Omental fat pad (tissue), 3 donors: ENCODE measurements at regions not wholly inside any gene's neighbourhood (a gene's known extent, or its start where the extent isn't known, plus 50 kb on each side); places are given as distances from the start of the nearest gene placed in this dataset.

Experiments
- ATAC-seq: fragments of 150-250 bp; one replicate; pipeline ENCODE4 v1.9.1; 2016; ENCODE audit warnings: mild to moderate bottlenecking, moderate library complexity; ENCODE audit not compliant: low FRiP score
- DNase-seq: peaks from one replicate; pipeline ENCODE4 v3.0.0-alpha.2; 2019; ENCODE audit warnings: low spot score
- TF ChIP-seq, protein P1 (sequence below), 3 donors: fragments of 450-650 bp; IDR thresholded peaks; one replicate each; pipeline ENCODE4 v1.5.1; 2016 to 2017; ENCODE audit warnings: antibody characterized with exemption in 3 of 3, mild to moderate bottlenecking in 3 of 3, moderate library complexity in 2 of 3

DNA sequence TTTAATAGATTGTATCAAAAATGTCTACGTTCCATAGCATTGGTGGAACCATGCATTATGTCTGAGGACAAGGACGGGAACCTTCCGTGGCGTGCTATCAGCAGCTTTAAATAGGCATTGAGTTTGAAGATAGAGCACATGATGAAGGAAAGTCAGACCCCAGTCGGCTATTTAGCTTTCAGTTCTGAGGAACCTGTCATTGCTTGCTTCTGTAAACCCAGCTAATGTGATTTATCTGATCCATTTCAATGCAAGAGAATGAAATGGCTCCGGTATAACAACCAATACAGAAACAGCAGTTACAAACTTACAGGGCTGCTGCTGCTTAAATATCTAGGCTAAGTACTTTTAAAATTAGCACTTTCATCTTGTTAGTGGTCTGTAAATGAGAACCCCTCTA is 503.3 kb downstream of the RNF144A start:
- DNase-seq (no peak), ATAC-seq (no peak)
- TF ChIP-seq, protein P1, sequence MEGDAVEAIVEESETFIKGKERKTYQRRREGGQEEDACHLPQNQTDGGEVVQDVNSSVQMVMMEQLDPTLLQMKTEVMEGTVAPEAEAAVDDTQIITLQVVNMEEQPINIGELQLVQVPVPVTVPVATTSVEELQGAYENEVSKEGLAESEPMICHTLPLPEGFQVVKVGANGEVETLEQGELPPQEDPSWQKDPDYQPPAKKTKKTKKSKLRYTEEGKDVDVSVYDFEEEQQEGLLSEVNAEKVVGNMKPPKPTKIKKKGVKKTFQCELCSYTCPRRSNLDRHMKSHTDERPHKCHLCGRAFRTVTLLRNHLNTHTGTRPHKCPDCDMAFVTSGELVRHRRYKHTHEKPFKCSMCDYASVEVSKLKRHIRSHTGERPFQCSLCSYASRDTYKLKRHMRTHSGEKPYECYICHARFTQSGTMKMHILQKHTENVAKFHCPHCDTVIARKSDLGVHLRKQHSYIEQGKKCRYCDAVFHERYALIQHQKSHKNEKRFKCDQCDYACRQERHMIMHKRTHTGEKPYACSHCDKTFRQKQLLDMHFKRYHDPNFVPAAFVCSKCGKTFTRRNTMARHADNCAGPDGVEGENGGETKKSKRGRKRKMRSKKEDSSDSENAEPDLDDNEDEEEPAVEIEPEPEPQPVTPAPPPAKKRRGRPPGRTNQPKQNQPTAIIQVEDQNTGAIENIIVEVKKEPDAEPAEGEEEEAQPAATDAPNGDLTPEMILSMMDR (IDR thresholded peaks at IDR 0.05): no peak

DNA sequence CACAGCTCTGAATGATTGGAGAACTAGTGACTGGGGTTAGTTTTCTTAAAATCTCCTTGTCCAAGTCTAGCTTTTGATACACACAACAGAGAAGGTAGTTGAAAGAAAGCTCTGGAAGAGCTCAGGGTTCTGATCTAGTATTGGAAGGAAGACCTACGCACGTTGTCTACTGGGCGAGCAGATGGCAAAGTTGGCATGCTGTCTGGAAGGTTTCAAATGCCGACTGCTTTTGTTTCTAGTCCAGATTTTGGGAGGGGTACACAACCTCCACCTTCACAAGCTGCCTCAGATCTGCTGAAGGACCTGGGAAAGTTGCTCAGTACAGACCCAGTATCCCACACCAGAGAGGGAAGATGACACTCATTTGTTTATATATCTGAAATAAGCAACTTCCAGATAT is 507.3 kb downstream of the RNF144A start:
- DNase-seq: no peak
- no peak for ATAC-seq
- TF ChIP-seq, protein P1 (IDR thresholded peaks at IDR 0.05): no peak

DNA sequence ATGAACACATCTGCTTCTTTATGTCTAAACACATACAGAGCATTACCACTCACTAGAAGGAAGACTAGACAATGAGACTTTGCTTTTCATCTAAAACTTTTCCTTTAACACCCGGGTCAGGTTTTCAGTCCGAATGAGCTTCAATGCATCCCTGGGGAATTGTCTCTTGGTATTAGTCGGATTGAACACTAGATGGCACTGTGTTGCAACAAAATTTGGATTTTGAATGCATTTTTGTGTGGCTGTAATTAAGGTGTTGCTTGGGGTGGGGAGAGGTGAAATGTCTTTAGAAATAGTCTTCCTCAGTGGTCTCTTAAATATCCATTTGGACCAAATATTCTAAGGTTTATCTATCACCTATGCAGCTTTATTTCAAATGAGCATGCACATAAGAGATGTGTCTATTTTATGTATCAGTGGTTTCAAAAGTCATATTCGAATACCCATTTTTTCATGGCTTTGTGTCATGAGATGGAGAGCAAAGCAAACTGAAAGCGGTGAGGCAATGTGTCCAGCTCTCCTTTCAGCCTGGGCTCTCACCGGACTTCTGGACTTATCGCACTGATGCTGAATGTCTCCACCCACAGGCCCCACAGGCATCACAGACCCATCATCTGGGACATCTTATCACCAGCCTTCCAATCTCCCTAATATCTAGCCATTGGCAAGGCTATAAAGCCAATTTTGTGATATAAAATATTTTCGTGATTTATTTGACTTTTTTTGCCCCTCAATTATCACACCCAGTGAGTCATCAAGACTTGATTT is 510.3 kb downstream of the RNF144A start:
- DNase-seq (no peak), ATAC-seq (no peak)
- TF ChIP-seq, protein P1 (IDR thresholded peaks at IDR 0.05): no peak

DNA sequence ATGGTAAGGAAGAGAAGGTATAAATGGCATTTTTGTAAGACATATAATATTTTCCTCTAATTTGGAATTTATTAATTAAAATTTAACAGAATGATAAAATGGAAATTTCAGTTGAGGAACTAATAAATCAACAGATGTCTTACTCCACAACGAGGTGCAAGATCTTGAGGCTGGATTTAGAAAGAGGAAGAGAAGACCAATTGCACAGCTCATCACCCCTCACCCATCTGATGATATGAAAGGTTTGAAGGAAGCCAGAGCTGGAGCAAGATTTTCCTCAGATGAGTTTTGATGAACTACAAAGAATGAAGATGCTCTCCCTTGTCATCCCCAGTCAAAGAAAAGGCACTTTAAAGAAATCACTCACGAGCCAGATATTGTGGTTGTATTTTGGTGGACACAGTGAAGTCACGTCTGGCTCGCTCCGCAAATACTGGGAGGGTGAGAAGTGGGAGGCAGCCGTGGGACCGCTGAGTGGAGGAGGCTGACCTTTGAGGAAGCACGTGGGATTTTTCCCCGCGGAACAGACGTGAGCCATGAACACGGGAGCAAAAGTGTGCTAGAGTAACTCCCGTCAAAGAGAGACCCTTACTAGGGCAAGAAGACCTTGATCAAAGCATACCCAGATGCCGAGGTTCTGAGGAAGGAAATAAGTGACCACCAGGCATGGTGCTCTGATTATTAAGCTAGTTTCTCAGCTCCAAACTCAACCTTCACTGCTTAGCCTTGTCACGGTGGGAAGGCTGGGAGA is 511.4 kb downstream of the RNF144A start:
- DNase-seq: no peak
- no peak for ATAC-seq
- TF ChIP-seq, protein P1 (IDR thresholded peaks at IDR 0.05): no peak

DNA sequence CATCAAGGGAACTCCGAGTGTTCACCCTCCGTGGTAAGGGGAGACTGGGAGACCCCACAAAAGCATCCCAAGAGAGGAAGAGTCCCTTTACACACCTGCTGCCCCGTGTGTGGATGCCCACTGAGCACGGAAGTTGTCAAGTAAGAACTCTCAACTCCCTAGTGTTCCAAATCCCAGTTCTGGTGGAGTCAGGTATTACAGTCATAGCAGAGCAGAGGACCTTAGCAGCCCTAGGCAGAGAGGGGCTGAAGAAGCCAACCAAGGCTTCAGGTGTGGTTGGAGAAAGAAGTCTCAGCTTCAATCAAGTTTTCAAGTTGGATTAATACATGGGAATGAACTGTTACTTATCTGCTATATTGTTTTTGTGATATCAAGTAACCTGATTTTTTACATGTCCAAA is 512.5 kb downstream of the RNF144A start:
- ATAC-seq (no peak), DNase-seq (no peak)
- TF ChIP-seq, protein P1 (IDR thresholded peaks at IDR 0.05): no peak

DNA sequence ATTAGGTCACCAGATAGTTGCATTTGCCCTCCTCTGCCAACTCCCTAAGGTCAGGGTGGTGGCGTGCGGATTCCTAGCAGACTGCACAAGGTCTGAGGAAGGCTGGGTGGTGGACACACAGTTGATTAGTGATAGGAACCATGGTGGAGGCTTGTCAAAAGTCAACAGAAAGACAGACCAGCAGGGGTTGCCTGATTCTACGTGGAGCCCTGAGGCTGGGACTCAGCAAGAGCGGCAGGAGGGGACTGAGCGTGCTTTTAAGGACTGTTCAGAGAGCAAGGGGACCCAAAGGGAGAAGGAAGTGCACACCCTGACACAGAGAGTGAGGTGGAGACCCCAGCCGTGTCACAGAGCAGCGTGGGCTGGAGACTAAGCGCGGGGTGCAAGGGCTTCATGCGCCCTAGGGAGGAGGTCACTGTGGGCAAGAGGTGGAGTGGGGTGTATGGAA is 513.2 kb downstream of the RNF144A start:
- TF ChIP-seq, protein P1 (IDR thresholded peaks at IDR 0.05): no peak
- DNase-seq: no peak
- ATAC-seq: no peak
